Cerebellar cortex (tissue), 1 donor: ENCODE measurements at regions not wholly inside any gene's neighbourhood (a gene's known extent, or its start where the extent isn't known, plus 50 kb on each side); places are given as distances from the start of the nearest gene placed in this dataset.
"Not testable (repeated sequence)": the region's sequence is repeated elsewhere in the genome, so short reads cannot be mapped to it uniquely, and the experiment has no call there.

Experiments used
- DNase-seq: peaks from one replicate; pipeline ENCODE4 v3.0.0-alpha.2; 2015; ENCODE audit warnings: low spot score

DNA sequence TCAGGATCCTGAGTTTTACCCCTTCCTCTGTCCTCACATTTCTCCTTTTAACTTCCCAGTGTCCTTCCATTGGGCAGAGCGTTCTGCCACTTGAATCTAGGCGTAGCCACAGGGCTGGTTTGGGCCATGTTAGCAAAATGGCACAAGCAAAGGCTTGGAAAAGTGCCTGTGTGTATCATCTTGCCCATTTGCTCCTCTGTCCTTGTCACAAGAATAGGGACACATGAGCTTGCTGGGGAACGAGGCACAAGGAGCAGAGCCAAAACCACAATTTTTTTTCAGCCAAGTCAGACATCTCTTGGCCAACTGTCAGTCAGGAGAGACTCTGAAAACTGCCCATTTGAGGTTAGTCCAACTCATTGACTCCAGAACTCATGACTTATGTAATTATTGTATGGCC lies 285.2 kb downstream of the ZNF248 start:
- no peak for DNase-seq

DNA sequence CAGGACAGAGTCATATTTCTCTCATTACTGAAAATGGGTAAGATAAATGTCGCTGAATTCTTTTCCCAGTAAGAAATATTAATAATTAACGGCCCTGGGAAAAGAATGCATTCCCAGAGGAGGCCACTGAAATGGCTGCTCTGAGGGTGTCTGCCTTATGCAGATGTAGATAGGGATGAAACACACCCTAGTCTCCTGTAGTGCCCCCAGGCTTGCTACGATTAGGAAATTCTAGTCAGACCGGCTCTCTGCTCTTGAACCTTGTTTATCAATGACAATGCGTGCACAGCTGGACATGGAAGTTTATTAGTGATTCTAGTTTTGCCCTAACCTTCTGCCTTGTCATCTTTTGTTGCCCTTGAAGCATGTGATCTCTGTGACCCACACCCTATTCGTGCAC lies 291.1 kb downstream of the ZNF248 start:
- DNase-seq: no peak

DNA sequence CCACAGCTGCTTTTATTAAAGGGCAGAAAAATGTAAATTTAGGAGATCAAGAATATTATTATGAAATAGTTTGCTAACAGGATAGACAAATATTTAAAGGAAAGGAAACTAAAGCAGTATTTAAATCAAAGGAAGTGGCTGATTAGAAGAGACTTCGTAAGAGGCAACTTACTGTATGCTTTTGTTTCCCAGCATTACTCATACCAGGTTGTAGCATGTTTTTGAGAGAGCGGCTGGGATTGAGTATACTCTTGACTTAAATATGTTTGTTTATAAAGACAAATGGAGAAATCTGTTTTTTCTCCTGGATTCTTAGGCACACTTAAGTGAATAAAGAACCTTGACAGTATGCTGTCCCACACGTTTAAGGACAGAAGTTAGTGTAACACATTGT lies 293.7 kb downstream of the ZNF248 start:
- no peak for DNase-seq

DNA sequence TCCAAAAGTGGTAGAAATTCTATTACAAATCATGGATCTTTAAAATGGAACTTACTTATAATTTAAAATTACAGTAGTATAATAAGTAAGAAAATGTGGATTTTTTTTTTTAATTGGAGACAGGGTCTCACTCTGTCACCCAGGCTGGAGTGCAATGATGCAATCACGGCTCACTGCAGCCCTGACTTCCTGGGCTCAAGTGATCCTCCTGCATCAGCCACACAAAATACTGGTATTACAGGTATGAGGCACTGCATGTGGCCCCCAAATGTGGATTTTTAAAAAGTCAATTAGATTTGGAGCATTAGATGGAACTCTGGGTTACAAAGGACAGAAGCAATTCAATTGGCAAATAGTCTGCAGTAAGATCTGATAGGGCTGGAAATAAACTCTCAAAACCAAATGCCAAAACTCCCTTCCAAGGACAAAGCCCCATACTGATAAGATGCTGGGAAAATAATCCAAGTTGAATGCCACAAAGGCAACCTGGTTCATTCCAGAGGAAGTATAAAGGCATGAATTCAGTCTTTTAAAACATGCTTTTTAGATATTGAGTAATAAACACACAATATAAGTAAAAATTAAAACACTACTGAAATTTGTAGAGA lies 294.2 kb downstream of the ZNF248 start:
- no peak for DNase-seq

DNA sequence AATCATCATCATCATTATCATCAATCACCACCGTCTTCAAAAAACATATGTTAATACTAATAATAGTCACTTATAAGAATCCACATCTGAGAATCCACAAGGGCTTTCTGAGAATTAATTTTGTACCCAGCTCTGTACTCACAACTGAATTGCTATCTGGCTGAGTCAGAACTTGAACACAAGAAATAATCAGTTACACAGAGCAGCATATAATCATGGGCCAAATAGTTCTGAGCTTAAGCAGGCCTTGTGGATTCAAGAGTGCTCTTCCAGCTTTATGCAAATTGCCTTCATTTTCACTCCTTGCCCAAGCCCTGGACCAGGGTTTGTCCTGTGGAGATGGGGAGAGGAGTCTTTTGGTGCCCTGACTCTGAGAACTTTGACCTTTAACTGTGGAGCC lies 304.5 kb downstream of the ZNF248 start:
- DNase-seq: no peak

DNA sequence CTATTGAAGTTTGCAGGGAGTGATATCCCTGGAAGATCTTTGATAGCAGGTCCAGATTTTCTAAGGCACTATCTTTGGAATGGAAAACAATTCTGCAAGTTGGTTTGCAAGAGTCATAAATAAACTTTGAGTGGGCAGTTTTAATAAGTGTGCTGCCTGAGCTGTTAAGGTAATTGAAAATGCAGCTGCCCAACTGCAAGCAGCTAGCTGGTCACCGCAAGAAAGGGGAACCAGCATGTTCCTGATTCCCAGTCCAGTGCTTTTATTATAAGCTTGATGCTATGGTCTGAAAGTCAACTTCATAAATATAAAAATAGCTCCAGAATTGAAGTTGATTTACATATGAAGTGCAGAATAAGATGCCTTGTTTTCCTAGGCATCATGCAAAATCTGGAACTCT lies 308.4 kb downstream of the ZNF248 start:
- no peak for DNase-seq

DNA sequence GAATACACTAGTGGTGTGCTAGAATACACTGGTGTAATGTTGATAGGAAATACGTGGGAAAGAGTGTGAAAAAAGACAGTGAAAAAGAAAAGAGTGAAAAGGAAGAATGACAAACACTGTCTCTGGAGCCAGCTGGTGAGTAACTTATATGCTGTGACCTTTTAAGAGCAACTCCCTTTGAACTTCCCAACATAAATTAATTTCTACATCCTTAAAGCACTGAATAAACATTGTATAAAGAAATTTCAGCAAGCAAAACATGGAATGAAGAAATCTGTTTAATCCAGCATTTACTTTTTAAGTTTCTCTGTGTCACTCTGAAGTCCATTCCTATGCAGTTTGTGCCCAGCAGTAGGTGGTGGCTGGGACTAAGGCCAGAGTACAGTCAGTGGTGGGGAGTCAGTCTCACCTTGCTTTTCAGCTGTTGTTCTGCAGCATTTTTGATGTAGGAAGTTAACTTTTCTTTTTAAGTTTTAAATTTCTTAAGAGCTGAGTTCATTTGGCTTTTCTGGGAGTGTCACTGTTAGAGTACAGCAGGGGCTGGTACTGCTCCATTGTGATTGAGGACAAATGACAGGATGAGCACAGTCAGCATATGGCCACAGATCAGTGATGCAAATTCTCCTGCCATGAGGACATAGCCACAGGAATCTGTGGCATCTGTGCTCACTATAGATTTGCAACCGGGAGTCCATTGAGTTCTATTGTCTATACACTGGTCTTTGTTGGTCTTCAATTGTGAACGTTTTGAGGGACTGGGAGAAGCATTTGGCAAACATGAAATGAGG lies 321.8 kb downstream of the ZNF248 start:
- no peak for DNase-seq

DNA sequence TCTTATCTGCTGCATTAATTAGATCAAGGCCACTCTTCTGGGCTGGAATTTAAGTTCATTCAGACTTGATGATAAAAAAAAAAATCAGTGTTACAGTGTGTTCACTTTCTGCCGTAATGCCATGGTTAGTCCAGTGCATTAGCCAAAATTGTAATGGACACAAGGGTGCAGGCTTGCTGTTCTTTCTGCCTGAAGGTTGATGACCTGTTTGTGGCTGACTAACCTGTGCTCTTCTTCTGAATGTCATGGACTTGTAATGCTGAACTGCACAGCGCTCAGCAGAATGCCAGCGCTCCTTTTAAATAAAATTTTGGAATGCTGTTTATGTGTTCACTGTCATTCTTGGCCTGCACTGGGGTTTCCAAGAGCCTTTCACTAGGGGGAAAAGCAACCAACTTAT lies 323.2 kb downstream of the ZNF248 start:
- DNase-seq: no peak

DNA sequence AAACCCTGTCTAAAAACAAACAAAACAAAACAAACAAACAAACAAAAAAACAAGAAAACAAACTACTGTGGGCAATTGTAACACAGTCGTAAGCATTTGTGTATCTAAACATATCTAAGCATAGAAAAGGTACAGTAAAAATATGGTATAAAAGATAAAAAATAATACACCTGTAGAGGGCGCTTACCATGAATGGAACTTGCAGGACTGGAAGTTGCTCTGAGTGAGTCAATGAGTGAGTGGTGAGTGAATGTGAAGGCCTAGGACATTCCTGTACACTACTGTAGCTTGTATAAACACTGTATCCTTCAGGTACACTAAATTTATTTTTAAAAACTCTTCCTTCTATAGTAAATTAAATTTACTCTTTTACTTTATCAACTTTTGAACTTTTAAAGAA lies 332.0 kb downstream of the ZNF248 start:
- DNase-seq: not testable (repeated sequence)

DNA sequence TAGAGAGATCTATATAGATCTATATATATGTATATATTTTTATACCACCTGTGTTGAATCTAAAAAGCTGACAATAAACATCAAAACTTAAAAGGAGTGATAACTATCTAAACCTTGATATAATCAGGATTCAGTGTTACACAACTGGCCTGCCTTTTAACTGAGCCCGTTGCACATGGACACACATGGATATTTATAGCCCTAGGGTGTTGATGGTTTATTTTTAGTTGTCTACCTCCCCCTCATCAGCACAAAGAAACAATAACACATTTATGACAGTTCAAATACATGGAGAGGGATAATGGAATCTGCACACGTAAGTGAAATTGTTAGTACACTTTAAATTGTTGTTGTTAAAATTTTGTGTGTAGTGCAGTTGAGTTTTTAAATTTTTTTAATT lies 336.9 kb downstream of the ZNF248 start:
- DNase-seq: no peak

DNA sequence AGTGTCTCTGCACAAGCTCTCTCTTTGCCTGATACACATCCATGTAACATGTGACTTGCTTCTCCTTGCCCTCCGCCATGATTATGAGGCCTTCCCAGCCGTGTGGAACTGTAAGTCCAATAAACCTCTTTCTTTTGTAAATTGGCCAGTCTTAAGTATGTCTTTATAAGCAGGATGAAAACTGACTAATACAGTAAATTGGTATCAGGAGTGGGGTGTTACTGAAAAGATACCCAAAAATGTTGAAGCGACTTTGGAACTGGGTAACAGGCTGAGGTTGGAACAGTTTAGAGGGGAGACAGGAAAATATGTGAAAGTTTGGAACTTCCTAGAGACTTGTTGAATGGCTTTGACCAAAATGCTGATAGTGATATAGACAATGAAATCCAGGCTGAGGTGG lies 346.9 kb downstream of the ZNF248 start:
- DNase-seq: not testable (repeated sequence)

DNA sequence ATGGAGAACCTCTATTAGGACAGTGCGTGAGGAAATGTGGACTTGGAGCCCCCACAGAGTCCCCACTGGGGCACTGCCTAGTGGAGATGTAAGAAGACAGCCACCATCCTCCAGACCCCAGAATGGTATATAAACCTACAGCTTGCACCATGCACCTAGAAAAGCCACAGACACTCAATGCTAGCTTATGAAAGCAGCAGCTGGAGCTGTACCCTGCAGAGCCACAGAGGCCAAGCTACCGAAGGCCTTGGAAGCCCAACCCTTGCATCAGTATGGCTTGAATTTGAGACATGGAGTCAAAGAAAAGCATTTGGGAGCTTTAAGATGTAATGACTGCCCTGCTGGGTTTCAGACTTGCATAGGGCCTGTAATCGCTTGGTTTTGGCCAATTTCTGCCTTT lies 361.3 kb downstream of the ZNF248 start:
- DNase-seq: no peak

DNA sequence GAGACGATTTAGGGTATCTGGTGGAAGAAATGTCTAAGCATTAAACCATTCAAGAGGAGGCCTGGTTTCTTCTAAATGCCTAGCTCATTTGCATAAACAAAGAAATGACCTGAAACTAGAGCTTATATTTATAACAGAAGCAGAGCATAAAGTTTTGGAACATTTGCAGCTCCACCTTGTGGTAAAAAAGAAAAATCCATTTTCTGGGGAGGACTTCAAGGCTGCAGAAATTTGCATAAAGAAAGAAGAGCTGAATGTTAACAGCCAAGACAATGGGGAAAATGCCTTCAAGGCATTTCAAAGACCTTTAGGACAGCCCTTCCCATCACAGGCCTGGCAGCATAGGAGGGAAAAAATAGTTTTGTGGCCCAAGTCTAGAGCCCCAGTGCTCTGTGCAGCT lies 362.0 kb downstream of the ZNF248 start:
- no peak for DNase-seq

DNA sequence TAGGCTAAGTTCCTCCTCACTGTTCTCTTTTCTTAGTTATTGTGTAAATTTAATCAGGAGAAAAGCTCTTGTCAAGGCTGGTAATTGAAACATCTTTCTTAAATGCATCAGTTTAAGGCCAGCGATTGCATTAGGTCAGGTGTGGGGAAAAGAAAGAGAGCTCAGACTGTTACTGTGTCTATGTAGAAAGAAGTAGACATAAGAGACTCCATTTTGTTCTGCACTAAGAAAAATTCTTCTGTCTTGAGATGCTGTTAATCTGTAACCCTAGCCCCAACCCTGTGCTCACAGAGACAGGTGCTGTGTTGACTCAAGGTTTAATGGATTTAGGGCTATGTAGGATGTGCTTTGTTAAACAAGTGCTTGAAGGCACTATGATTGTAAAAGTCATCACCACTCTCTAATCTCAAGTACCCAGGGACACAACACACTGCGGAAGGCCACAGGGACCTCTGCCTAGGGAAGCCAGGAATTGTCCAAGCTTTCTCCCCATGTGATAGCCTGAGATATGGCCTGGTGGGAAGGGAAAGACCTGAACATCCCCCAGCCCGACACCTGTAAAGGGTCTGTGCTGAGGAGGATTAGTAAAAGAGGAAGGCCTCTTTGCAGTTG lies 364.1 kb downstream of the ZNF248 start:
- not testable (repeated sequence) for DNase-seq

DNA sequence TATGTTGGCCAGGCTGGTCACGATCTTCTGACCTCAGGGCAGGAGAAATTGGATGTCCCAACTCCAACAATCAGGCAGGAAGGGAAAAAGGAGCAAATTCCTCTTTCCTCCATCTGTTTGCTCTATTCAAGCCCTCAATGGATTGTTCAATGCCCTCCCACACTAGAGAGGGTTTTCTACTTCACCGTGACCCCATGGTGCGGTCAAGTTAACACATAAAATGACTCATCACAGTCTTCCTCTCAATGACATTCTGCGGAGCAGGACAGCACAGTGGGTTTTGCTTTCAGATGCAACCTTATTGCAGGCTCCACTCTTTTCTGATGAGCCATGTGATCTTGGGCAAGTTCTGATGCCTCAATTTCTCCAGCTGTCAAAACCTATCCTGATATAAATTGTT lies 364.9 kb downstream of the ANKRD30A start:
- no peak for DNase-seq

DNA sequence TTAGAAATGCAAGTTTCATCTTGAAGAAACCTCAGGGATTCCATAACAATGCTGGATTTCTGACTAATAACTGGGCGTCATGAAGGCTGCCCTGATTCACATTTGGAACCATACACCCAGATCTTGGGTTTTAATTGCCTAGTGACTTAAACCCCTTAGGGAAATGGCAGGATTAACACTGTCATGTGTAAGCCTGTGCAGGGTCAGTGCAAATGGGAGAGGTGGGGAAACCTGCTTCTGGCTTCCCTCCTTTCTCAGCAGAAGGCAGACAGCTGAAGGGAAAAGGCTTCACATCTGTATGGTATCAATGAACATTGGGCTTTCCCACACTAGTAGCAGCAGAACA lies 364.2 kb downstream of the ANKRD30A start:
- no peak for DNase-seq

DNA sequence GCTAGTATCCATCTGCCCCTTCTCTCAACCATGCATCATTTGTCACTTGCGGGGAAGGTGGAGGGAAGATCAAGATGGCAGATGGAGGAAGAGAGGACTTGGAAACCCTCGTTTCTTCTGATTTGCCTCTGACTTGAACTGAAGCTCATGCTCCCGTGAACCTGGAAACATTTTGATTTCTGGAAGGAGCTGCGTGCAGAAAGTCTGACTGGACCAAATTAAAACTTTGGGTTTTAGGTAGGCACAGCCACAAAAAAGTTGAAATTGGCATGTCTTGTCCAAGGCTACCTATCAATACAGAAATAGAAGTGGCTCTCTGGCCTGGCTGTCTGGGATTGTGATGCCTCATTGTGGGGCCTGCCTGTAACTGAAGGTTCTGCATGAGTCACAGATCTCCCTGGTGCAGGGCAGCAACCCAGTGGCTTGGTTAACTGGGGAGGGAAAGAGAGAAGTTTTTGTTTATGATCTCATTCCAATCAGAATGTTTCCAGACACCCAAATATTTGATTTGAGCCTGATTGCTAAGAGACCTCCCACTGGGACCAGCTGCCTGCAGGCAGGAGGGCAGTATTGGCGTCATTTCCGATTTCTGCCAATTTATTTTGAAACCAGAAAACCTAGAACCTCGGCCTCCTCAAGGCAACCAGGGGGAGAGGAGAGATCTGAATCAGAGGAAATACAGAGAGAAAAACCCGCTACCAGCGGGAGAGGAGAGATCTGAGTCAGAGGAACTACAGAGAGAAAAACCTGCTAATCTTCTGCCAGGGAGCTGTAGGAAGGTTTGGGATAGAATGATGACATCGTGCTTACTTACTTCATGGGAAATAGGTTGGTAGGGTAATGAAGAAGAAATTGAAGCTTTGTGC lies 363.6 kb downstream of the ANKRD30A start:
- DNase-seq: no peak

DNA sequence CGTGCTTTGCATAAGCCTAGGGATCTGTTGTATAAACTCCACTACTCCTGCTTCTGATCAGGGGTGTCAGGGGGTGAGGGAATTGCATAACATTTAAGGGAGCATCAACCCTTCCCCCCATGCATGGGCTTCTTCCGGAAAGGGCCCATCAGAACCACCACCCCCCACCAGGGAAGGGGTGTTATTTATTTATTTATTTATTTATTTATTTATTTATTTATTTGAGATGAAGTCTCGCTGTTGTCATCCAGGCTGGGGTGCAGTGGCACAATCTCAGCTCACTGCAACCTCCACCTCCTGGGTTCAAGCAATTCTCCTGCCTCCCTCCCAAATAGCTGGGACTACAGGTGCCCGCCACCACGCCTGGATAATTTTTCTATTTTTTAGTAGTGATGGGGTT lies 355.2 kb downstream of the ANKRD30A start:
- DNase-seq: not testable (repeated sequence)

DNA sequence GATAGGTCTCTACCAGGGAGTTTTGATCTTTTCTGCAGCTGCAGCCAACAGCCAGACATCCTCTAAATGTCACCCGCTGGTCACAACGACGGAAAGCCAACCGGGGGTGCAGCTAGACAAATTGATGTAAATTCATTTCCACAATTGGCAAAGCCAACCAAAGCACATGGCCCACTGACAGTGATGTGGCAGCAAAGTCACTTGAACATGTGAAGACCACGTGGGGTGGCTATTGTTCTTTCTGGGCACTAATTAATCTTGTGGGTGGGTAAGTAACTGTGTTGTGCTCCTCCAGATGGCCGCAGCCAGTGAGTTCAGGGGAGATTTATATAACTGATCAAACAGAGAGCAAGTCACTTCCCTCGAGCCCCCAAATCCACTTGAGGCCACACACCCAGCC lies 354.1 kb downstream of the ANKRD30A start:
- no peak for DNase-seq

DNA sequence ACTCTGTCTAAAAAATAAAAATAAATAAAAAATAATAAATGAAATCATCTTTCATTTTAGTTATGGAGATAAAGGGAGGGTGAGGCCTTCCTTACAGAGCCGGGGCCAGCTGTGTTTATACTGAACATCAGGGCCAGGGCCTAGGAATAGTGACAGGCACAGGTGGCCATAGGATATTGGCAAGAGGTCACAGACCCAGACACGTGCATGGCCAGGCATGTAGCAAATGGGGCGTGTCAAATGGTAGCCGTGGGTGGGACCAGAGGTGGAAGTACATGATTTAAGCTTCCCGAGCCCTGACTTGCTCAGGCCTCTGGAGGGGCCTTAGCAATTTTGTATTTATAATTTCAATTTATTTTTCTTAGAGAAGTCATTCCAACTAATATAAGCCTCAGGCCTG lies 353.0 kb downstream of the ANKRD30A start:
- DNase-seq: no peak

DNA sequence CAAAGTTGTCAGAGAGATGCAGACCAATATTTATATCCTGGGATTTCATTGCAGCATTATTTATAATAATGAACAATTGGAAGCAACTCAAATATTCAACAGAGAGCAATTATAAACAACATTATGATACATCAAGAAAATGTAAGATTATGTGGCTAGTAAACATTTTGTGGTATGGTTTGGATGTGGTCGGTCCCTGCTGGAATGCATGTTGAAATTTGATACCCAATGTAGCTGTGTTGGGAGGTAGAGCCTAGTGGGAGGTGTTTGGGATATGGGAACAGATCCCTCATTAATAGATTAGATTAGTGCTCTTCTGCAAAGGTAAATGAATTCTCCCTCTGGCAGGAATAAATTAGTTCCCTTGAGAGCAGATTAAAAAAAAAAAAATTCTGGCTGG lies 350.9 kb downstream of the ANKRD30A start:
- no peak for DNase-seq

DNA sequence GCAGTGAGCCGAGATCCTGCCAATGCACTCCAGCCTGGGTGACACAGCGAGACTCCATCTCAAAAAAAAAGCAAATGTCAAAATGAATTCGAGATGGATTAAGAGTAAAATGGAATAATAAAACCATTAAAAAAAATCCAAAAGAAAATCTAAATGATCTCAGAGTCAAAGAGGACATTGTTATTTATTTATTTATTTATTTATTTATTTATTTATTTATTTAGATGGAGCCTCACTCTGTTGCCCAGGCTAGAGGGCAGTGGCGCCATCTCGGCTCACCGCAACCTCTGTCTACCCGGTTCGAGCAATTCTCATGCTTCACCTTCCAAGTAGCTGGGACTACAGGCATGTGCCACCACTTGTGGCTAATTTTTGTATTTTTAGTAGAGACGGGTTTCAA lies 349.2 kb downstream of the ANKRD30A start:
- no peak for DNase-seq

DNA sequence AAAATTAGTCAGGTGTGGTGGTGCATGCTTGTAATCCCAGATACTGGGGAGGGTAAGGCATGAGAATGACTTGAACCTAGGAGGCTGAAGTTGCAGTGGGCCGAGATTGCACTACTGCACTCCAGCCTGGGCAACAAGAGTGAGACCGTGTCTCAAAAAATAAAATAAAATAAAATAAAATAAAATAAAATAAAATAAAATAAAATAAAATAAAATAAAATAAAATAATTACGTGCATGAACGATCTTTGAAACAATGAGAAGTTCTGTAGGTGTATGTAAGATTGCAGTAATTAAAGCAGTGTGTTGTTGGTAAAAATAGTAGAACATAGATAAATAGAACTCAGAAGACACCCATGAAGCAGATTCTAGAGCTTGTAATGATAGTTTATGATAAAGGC lies 348.5 kb downstream of the ANKRD30A start:
- DNase-seq: no peak
